Tibial artery (tissue), 4 donors: ENCODE measurements at regions not wholly inside any gene's neighbourhood (a gene's known extent, or its start where the extent isn't known, plus 50 kb on each side); places are given as distances from the start of the nearest gene placed in this dataset.

Source experiments
- DNase-seq, 2 donors: peaks; one replicate each; pipeline ENCODE4 v3.0.0-alpha.2; 2019
- H3K27ac ChIP-seq, 2 donors: fragments of 200-600 bp; sonication (generic) in 1 of 2; 1 replicate in 1 of 2; 2 replicates in 1 of 2; pipeline ENCODE4 v1.5.1; 2018 to 2019; ENCODE audit warnings: mild to moderate bottlenecking in 1 of 2
- H3K27me3 ChIP-seq, 2 donors: fragments of 200-600 bp; sonication (generic) in 1 of 2; one replicate each; pipeline versions ENCODE4 v1.5.1 to v1.6.0; 2016 to 2019
- H3K36me3 ChIP-seq, 3 donors: fragments of 200-600 bp; sonication (generic) in 2 of 3; one replicate each; pipeline ENCODE4 v1.5.1; 2016 to 2019; ENCODE audit warnings: mild to moderate bottlenecking in 2 of 3
- H3K4me1 ChIP-seq, 4 donors: fragments of 200-600 bp; sonication (generic) in 2 of 4; 1 replicate in 3 of 4; 2 replicates in 1 of 4; pipeline ENCODE4 v1.5.1; 2016 to 2019
- H3K4me3 ChIP-seq, 2 donors: fragments of 200-600 bp; sonication (generic) in 1 of 2; 1 replicate in 1 of 2; 2 replicates in 1 of 2; pipeline ENCODE4 v1.5.1; 2018 to 2019; ENCODE audit warnings: mild to moderate bottlenecking in 2 of 2
- H3K9me3 ChIP-seq, 3 donors: fragments of 200-600 bp; sonication (generic) in 1 of 3; one replicate each; pipeline ENCODE4 v1.5.1; 2016 to 2019
- CTCF ChIP-seq, 2 experiments: fragments of 200-600 bp in 1 of 2; fragments of 450-650 bp in 1 of 2; IDR thresholded peaks; one replicate each; pipeline ENCODE4 v1.5.1; 2017 to 2019; ENCODE audit warnings: antibody characterized with exemption in 2 of 2, mild to moderate bottlenecking in 1 of 2, moderate library complexity in 1 of 2
- intact Hi-C: fragments of 100-400 bp; cut with DNase I; formaldehyde crosslinking; loops from one replicate; pipeline ENCODE4 v1.15.0; 2023; ENCODE audit warnings: low total_unique reads

GRCh38 chr17:13067629-13068303 is 49.9 kb upstream of the ELAC2 start:
- peaks cover 0 to 1% (median 0%) of the 10 kb centered on the region in 4 donors for H3K4me1 ChIP-seq
- no peak overlapping the region for H3K4me3 ChIP-seq
- intact Hi-C loops: no loop called here
- no peaks in the 10 kb centered on the region for H3K9me3 ChIP-seq
- peaks cover 0 to 2% of the 10 kb centered on the region in 2 donors for H3K27me3 ChIP-seq
- DNase-seq: no peak
- H3K36me3 ChIP-seq: no peaks in the 10 kb centered on the region
- no peak for TF ChIP-seq CTCF (IDR thresholded peaks at IDR 0.05)
- no peak overlapping the region for H3K27ac ChIP-seq
